Activated CD8-positive, alpha-beta memory T cell treated with anti-CD3 and anti-CD28 coated beads for 48 hours (primary cell): ENCODE measurements at regions not wholly inside any gene's neighbourhood (a gene's known extent, or its start where the extent isn't known, plus 50 kb on each side); places are given as distances from the start of the nearest gene placed in this dataset.
"Not testable (repeated sequence)": the region's sequence is repeated elsewhere in the genome, so short reads cannot be mapped to it uniquely, and the experiment has no call there.

ENCODE experiments used
- DNase-seq, 3 experiments: peaks; one replicate each; pipeline ENCODE4 v3.0.0-alpha.2; 2020; ENCODE audit warnings: low read depth in 2 of 3, low spot score in 2 of 3

GRCh38 chr13:24995225-24995804 is 100.6 kb upstream of the PABPC3 start:
- DNase-seq = peak in 1 of 3 experiments; percentile 38

GRCh38 chr13:24997367-24997967 is 98.5 kb upstream of the PABPC3 start:
- no peak for DNase-seq

GRCh38 chr13:24998433-24998832 is 97.5 kb upstream of the PABPC3 start:
- DNase-seq = no peak

GRCh38 chr13:25001476-25002206 is 94.3 kb upstream of the PABPC3 start:
- no peak for DNase-seq

- DNase-seq = not testable (repeated sequence)
Measured at GRCh38 chr13:25002311-25002710, 93.6 kb upstream of the PABPC3 start.

GRCh38 chr13:25004489-25004888 is 91.4 kb upstream of the PABPC3 start:
- not testable (repeated sequence) for DNase-seq

GRCh38 chr13:25005050-25005497 is 90.9 kb upstream of the PABPC3 start:
- DNase-seq = not testable (repeated sequence)

GRCh38 chr13:25007389-25007788 is 88.5 kb upstream of the PABPC3 start:
- DNase-seq = not testable (repeated sequence)

GRCh38 chr13:25014398-25014973 is 81.5 kb upstream of the PABPC3 start:
- DNase-seq = not testable (repeated sequence)

GRCh38 chr13:25017176-25017575 is 78.8 kb upstream of the PABPC3 start:
- DNase-seq = not testable (repeated sequence)

- not testable (repeated sequence) for DNase-seq
Measured at GRCh38 chr13:25017808-25018728, 77.9 kb upstream of the PABPC3 start.

GRCh38 chr13:25018729-25019115 is 77.2 kb upstream of the PABPC3 start:
- no peak for DNase-seq

GRCh38 chr13:25019741-25020140 is 76.2 kb upstream of the PABPC3 start:
- not testable (repeated sequence) for DNase-seq

- DNase-seq = no peak
Measured at GRCh38 chr13:25024175-25024574, 71.8 kb upstream of the PABPC3 start.

- DNase-seq = no peak
Measured at GRCh38 chr13:25032160-25032559, 63.8 kb upstream of the PABPC3 start.

GRCh38 chr13:25034173-25034572 is 61.8 kb upstream of the PABPC3 start:
- no peak for DNase-seq

- peak in 1 of 3 experiments; percentile 17 for DNase-seq
Measured at GRCh38 chr13:25037057-25037813, 58.7 kb upstream of the PABPC3 start.

GRCh38 chr13:25042151-25042865 is 53.6 kb upstream of the PABPC3 start:
- no peak for DNase-seq

GRCh38 chr13:25044071-25044470 is 51.9 kb upstream of the PABPC3 start:
- DNase-seq = no peak
